ENCODE measurements at regions not wholly inside any gene's neighbourhood (a gene's known extent, or its start where the extent isn't known, plus 50 kb on each side); places are given as distances from the start of the nearest gene placed in this dataset.
"Not testable (repeated sequence)": the region's sequence is repeated elsewhere in the genome, so short reads cannot be mapped to it uniquely, and the experiment has no call there.

GRCh38 chr15:31605467-31605931 is 278.9 kb downstream of the KLF13 start:
- DNase-seq, result no peak

GRCh38 chr15:31606194-31606669 is 279.6 kb downstream of the KLF13 start:
- DNase-seq, result no peak

GRCh38 chr15:31606931-31607497 is 280.4 kb downstream of the KLF13 start:
- no peak for DNase-seq

GRCh38 chr15:31607656-31608055 is 281.0 kb downstream of the KLF13 start:
- DNase-seq, result no peak

- no peak for DNase-seq
Measured at GRCh38 chr15:31609258-31609681, 282.6 kb downstream of the KLF13 start.

- no peak for DNase-seq
Measured at GRCh38 chr15:31609906-31610305, 283.3 kb downstream of the KLF13 start.

- DNase-seq, result no peak
Measured at GRCh38 chr15:31615643-31616415, 289.2 kb downstream of the KLF13 start.

- not testable (repeated sequence) for DNase-seq
Measured at GRCh38 chr15:31623297-31623696, 296.7 kb downstream of the KLF13 start.

- not testable (repeated sequence) for DNase-seq
Measured at GRCh38 chr15:31624115-31624514, 297.5 kb downstream of the KLF13 start.

GRCh38 chr15:31635715-31636114 is 309.1 kb downstream of the KLF13 start:
- DNase-seq, result not testable (repeated sequence)

GRCh38 chr15:31636911-31637310 is 310.3 kb downstream of the KLF13 start:
- DNase-seq, result not testable (repeated sequence)

- DNase-seq, result not testable (repeated sequence)
Measured at GRCh38 chr15:31643955-31644354, 317.3 kb downstream of the KLF13 start.

- not testable (repeated sequence) for DNase-seq
Measured at GRCh38 chr15:31644761-31645160, 318.1 kb downstream of the KLF13 start.

- not testable (repeated sequence) for DNase-seq
Measured at GRCh38 chr15:31647337-31647826, 320.7 kb downstream of the KLF13 start.

- not testable (repeated sequence) for DNase-seq
Measured at GRCh38 chr15:31649634-31650033, 323.0 kb downstream of the KLF13 start.

- not testable (repeated sequence) for DNase-seq
Measured at GRCh38 chr15:31650055-31650701, 323.5 kb downstream of the KLF13 start.

GRCh38 chr15:31656915-31657314 is 330.3 kb downstream of the KLF13 start:
- not testable (repeated sequence) for DNase-seq

- no peak for DNase-seq
Measured at GRCh38 chr15:31660816-31661215, 334.2 kb downstream of the KLF13 start.

- DNase-seq, result not testable (repeated sequence)
Measured at GRCh38 chr15:31665732-31666131, 339.1 kb downstream of the KLF13 start.

GRCh38 chr15:31669158-31669908 is 342.7 kb downstream of the KLF13 start:
- DNase-seq, result not testable (repeated sequence)

GRCh38 chr15:31673263-31673662 is 346.6 kb downstream of the KLF13 start:
- not testable (repeated sequence) for DNase-seq
